ENCODE measurements at regions not wholly inside any gene's neighbourhood (a gene's known extent, or its start where the extent isn't known, plus 50 kb on each side); places are given as distances from the start of the nearest gene placed in this dataset.

DNA sequence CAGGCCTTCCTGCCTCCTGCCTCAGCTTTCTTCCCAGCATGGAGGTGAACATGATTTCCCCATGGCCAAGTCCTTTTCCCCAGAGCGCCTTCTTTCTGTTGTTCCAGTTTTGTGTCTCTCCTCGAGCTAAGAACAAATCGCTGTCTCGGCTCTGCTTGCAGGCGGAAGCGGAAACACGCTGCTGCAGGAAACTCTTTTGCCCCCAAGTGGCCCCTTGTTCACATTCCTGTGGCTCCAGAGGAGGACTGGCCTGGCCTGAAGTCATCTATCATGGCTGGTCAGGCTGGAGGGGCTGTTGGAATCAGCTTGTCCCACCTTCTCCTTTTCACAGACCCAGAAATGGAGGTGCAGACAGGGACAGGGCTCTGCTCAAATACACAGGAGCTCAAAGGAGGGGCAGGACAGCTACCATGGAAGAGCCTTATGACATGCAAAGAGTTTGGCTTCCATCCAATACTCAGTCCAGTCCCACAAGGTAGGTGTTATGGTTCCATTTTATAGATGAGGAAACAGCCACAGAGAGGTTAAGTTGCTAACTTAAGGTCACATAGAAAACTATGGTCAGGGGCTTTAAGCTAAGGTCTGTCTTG lies 182.2 kb upstream of the SYT13 start:
- Histone ChIP-seq H3K9ac (ENCODE audit: low read depth, low read length) (no peak overlapping the region), H3K36me3 (ENCODE audit: insufficient read depth, low read length) (no peaks in the 10 kb centered on the region), H3K9me3 (ENCODE audit: control insufficient read depth, insufficient read depth, low read length) (no peaks in the 10 kb centered on the region; the same call in 1 of the 2 replicates), H3K4me1 (ENCODE audit: insufficient read depth, low read length) (peaks cover 4% of the 10 kb centered on the region; the same call in 1 of the 2 replicates)

DNA sequence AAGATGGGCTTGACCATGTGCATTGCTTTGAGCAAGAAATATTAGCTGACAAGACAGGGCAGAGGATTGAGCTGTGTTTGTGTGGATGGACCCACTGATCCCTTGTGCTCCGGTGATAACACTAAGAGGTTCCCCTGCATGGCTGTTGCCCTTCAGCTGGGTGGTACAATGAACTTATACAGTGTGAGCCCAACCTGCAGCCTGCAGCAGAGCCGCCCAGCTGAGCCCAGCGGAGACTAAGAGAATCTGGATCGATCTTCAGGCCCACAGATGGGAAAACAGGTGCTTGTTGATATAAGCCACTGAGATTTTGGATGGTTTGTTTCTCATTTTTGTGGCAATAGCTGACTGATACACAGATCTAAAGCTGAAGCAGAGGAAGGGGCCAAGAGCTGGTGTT lies 177.4 kb upstream of the SYT13 start:
- no peaks in the 10 kb centered on the region; the same call in 1 of the 2 replicates for H3K9me3 ChIP-seq (ENCODE audit: control insufficient read depth, insufficient read depth, low read length)
- H3K4me1 ChIP-seq (ENCODE audit: insufficient read depth, low read length) = peaks cover 4% of the 10 kb centered on the region; the same call in 1 of the 2 replicates
- no peaks in the 10 kb centered on the region for H3K36me3 ChIP-seq (ENCODE audit: insufficient read depth, low read length)
- no peak overlapping the region for H3K9ac ChIP-seq (ENCODE audit: low read depth, low read length)

DNA sequence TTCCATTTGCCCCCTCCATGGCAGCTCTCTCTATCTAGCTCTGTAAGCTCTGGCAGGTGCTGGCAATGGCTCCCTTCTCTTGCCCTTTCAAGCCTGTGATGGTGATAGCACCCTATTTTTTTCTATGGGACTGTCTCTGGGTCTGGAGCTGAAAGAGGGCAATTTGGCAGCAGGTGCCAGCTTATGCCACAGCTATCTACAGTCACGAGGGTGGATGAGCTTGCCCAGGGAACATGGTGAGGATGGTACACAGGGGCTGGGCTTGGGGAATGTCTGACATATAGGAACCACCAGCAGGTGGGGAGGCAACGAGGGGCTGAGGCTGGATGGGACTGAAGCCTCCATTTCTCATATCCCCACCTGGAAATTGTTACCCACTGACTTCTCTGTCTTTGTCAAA lies 175.4 kb upstream of the SYT13 start:
- Histone ChIP-seq H3K9me3 (ENCODE audit: control insufficient read depth, insufficient read depth, low read length) (no peaks in the 10 kb centered on the region; the same call in 1 of the 2 replicates), H3K9ac (ENCODE audit: low read depth, low read length) (no peak overlapping the region), H3K4me1 (ENCODE audit: insufficient read depth, low read length) (no peaks in the 10 kb centered on the region), H3K36me3 (ENCODE audit: insufficient read depth, low read length) (no peaks in the 10 kb centered on the region)

DNA sequence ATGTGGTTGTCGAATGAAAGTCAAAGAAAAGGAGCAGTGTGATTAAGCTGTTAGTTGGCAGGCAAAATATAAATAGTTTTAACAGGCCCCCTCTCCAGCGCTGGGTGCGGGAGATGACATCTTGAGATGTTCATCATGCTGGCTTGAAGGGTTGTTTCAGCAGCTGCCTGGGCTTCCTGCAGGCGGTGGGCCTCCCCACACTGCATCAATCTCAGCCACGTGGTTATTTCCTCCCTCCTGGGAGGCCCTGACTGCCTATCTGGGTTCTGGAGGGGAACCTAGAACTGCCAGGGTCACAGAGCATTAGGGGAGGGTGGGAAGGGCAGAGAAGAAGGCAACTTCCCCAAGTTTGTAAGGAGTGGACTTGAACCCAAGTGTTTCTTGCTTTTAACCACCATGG lies 173.3 kb upstream of the SYT13 start:
- no peaks in the 10 kb centered on the region for H3K4me1 ChIP-seq (ENCODE audit: insufficient read depth, low read length)
- no peak overlapping the region for H3K9ac ChIP-seq (ENCODE audit: low read depth, low read length)
- H3K9me3 ChIP-seq (ENCODE audit: control insufficient read depth, insufficient read depth, low read length) = peaks cover 6% of the 10 kb centered on the region; the same call in 1 of the 2 replicates
- H3K36me3 ChIP-seq (ENCODE audit: insufficient read depth, low read length) = no peaks in the 10 kb centered on the region

DNA sequence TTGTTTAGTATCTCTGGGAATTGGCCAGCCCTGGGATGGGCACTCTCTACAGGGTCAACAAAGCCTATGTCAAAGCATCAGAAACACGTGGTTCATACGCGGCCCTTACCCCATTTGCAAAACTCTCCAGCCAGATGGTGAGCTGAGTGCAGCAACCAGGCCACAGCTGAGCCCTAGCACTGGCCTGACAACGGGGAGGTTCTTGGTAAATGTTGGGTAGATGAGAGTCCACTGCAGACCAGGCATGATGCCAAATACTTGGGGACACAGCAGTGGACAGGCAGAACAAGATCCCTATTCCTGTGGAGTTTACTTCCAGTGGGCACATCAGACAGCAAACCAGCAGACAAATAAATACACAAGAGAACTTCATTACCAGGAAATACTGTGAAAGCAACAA lies 172.1 kb upstream of the SYT13 start:
- Histone ChIP-seq H3K9ac (ENCODE audit: low read depth, low read length) (no peak overlapping the region), H3K36me3 (ENCODE audit: insufficient read depth, low read length) (no peaks in the 10 kb centered on the region)

DNA sequence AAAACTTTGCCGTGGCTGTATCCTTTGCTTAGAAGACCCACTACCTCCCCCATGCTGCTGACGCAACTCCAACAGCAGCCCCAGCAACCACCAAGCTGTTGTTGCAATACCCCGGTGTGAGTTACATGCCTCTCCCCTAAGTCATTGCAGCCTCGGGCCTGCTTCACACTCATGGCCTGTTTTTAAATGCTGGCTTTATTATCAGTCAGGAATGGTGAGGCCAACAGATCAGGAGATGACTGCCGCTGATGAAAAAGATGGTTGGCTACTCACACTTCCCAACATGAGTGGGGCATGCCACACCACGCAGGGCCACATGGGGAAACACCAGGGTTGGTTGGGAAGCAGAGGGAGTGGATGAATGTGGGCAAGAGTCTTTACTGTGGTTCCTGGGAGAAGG lies 171.5 kb upstream of the SYT13 start:
- Histone ChIP-seq H3K36me3 (ENCODE audit: insufficient read depth, low read length) (no peaks in the 10 kb centered on the region), H3K9me3 (ENCODE audit: control insufficient read depth, insufficient read depth, low read length) (peaks cover 6% of the 10 kb centered on the region; the same call in 1 of the 2 replicates), H3K9ac (ENCODE audit: low read depth, low read length) (no peak overlapping the region), H3K4me1 (ENCODE audit: insufficient read depth, low read length) (no peaks in the 10 kb centered on the region)

More for the DNA sequence above, 172.1 kb upstream of the SYT13 start:
- Histone ChIP-seq H3K4me1 (ENCODE audit: insufficient read depth, low read length) (no peaks in the 10 kb centered on the region), H3K9me3 (ENCODE audit: control insufficient read depth, insufficient read depth, low read length) (peaks cover 6% of the 10 kb centered on the region; the same call in 1 of the 2 replicates)

DNA sequence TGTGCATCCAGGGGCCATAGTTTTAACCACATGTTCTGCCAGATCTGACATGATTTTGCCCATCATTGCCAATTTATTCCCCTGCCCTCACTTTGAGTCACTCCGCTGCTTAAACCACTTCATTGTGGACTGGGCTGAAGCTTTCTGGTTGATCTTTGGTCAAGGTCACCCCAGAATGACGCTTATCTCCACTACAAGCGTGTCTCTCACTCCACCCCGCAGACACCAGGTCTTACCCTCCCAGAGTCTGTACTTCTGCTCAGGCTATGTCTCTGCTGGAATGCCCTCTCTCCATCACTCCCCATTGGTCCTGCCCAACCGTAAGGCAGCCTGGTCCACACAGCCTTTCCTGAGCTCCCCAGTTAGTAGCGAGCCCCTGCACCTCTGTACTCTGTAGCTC lies 170.5 kb upstream of the SYT13 start:
- Histone ChIP-seq H3K36me3 (ENCODE audit: insufficient read depth, low read length) (no peaks in the 10 kb centered on the region), H3K4me1 (ENCODE audit: insufficient read depth, low read length) (no peaks in the 10 kb centered on the region), H3K9ac (ENCODE audit: low read depth, low read length) (no peak overlapping the region), H3K9me3 (ENCODE audit: control insufficient read depth, insufficient read depth, low read length) (peaks cover 6% of the 10 kb centered on the region; the same call in 1 of the 2 replicates)

DNA sequence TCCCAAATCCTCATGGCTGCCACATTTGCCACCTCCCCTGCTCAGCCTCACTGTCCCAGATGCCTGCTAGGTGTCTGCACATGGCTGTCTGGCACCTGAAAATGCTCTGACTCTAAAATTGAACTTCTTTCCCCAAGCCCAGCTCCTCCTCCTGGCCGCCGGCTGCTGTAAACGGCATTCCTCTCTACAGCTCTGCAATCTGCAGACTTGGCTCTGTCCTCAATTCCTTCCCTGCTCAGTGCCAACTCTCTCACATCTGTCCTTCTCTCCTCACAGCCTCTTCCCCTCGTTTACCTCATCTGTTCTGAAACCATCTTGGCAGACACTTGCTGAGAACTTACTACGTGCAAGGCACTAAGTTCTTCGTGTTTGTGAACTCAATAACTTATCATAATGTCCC lies 169.4 kb upstream of the SYT13 start:
- no peak overlapping the region for H3K9ac ChIP-seq (ENCODE audit: low read depth, low read length)
- H3K4me1 ChIP-seq (ENCODE audit: insufficient read depth, low read length) = no peaks in the 10 kb centered on the region
- H3K36me3 ChIP-seq (ENCODE audit: insufficient read depth, low read length) = no peaks in the 10 kb centered on the region
- H3K9me3 ChIP-seq (ENCODE audit: control insufficient read depth, insufficient read depth, low read length) = peaks cover 6% of the 10 kb centered on the region; the same call in 1 of the 2 replicates

DNA sequence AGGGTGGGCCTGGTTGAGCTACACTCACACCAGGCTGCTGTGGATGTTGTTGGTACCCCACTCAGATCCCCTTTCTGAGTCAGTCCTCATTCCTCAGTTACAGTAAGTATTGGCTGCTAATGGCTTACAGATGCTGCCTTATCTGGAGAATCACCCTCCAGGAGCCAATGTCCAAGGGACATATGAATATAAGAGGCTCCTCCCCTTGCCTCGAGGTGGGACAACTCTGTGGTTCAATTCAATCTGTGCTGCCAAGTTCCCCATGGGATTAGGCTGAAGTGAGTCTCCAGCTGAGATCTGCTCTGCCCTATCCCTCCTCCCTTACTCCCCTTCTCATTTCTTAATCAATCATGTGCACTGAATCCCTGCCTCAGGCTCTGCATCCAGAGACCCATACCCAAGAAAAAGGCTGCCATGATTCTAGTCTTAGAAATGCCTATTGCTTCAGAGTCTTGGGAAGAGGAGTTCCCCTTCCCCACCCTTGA lies 168.8 kb upstream of the SYT13 start:
- Histone ChIP-seq H3K9ac (ENCODE audit: low read depth, low read length) (no peak overlapping the region), H3K36me3 (ENCODE audit: insufficient read depth, low read length) (no peaks in the 10 kb centered on the region), H3K9me3 (ENCODE audit: control insufficient read depth, insufficient read depth, low read length) (peaks cover 6% of the 10 kb centered on the region; the same call in 1 of the 2 replicates), H3K4me1 (ENCODE audit: insufficient read depth, low read length) (no peaks in the 10 kb centered on the region)

DNA sequence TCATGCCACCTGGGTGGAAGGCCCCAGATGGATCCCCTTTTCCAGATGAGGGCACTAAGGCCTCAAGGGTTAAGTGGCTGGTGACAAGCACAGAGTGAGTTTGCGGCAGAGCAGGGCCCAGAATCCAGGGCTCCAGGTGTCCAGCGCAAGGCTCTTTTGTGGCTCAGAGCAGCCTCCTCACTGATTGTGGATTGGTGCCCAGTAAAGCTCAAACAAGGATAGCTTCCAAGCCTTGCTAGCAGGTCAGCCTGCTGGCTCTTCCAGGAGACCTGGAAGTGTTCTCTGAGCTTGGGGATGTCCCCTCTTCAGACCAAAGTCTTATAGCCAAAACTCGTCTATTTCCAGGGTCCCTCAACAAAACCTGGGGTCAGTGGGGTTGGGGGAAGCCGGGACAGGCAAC lies 167.6 kb upstream of the SYT13 start:
- peaks cover 6% of the 10 kb centered on the region; the same call in 1 of the 2 replicates for H3K9me3 ChIP-seq (ENCODE audit: control insufficient read depth, insufficient read depth, low read length)
- H3K9ac ChIP-seq (ENCODE audit: low read depth, low read length) = no peak overlapping the region
- H3K36me3 ChIP-seq (ENCODE audit: insufficient read depth, low read length) = no peaks in the 10 kb centered on the region
- no peaks in the 10 kb centered on the region for H3K4me1 ChIP-seq (ENCODE audit: insufficient read depth, low read length)

DNA sequence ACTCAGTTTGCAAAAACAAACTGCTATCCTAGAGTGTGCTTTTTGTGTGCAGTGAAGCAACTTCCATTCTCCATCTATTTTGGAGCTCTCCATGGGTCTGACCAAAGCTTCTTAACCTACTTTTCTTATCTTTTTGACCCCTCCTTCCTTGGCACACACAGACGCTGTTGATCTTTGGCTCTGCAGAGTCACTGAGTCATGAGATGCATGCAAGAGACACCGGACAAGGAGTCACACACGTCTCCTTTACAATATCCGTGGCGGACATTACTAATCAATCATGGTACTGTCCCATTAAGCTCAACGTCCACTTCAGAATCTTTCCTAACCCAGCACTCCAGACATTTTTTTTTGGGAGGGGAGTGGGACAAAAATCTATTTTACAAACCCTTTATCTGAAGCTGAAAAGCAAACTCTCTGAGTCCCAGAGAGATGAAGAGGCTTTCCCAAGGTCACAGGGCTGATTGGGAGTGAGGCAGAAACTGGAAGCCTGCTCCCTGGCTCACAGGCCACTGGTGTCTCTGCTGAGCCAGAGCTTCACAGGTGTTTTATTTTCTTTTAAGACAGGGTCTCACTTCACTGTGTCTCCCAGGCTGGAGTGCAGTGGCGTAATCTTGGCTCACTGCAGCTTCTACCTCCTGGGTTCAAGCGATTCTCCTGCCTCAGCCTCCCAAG lies 165.8 kb upstream of the SYT13 start:
- Histone ChIP-seq H3K9me3 (ENCODE audit: control insufficient read depth, insufficient read depth, low read length) (peaks cover 6% of the 10 kb centered on the region; the same call in 1 of the 2 replicates), H3K9ac (ENCODE audit: low read depth, low read length) (no peak overlapping the region), H3K36me3 (ENCODE audit: insufficient read depth, low read length) (no peaks in the 10 kb centered on the region), H3K4me1 (ENCODE audit: insufficient read depth, low read length) (no peaks in the 10 kb centered on the region)

DNA sequence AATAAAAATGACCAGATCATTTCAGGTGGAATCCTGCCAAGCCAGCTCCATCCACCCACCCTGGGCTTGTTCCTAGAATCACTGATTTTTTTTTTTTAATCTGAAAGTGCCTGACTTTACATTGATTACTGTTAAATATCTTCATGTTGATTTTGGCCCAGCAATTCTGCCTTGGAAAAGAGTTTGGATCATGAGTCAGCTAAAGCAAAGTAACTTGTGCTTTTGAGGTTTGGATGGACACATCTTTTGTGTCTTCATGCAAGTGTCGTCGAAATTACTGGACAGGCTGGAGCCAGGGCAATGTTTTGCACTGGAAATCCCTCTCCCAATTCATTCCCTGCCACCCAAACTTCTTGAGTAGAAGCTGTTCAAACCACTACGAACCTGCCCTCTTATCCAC lies 164.0 kb upstream of the SYT13 start:
- peaks cover 6% of the 10 kb centered on the region; the same call in 1 of the 2 replicates for H3K9me3 ChIP-seq (ENCODE audit: control insufficient read depth, insufficient read depth, low read length)
- H3K9ac ChIP-seq (ENCODE audit: low read depth, low read length) = no peak overlapping the region
- no peaks in the 10 kb centered on the region for H3K36me3 ChIP-seq (ENCODE audit: insufficient read depth, low read length)
- no peaks in the 10 kb centered on the region for H3K4me1 ChIP-seq (ENCODE audit: insufficient read depth, low read length)

DNA sequence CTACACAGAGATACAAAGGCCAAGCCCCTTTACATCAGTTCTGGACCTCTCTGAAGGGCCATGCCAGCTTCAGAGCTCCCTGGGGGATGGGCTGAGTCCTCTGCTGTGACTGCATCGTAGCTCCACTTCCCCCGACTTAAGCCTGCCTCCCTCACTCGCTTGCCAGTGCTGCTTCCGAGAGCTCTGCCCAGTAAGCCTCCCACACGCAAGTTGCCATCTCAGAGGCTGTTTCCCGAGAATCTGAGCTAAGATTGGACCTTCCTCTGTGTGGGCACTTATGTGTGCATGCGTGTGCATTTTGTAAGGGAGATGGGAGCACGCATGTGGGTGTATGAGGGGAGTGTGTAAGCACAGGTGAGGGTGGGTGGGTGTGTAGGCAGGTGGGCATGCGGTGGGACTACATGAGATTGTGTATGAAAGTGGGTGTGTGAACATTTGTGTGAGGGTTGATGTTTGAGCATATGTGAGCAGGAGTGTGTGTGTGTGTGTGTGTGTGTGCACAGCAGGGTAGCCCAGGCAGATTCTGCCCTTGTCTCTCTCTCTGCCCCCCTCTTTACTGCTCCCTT lies 163.0 kb upstream of the SYT13 start:
- H3K9me3 ChIP-seq (ENCODE audit: control insufficient read depth, insufficient read depth, low read length) = no peaks in the 10 kb centered on the region
- no peaks in the 10 kb centered on the region for H3K36me3 ChIP-seq (ENCODE audit: insufficient read depth, low read length)
- H3K4me1 ChIP-seq (ENCODE audit: insufficient read depth, low read length) = no peaks in the 10 kb centered on the region
- no peak overlapping the region for H3K9ac ChIP-seq (ENCODE audit: low read depth, low read length)

DNA sequence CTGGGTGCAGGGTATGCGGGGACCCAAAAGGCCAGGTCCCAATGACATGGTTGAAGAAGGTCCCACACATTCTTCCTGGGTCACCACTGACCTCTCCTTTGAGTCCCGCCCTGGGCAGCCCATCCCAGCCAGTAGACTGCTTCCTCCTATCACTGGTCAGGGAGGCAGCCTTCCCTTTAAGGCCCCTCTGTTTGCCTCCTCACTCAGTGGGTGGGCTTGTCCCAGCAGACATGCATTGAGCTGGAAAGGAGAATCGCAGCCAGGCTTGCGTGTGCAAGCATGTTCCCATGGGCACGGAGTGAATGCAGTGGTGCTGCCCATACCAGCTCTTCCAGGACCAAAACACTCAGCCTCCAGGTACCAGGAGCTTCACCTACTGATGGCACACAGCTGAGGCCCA lies 162.4 kb upstream of the SYT13 start:
- Histone ChIP-seq H3K9ac (ENCODE audit: low read depth, low read length) (no peak overlapping the region), H3K9me3 (ENCODE audit: control insufficient read depth, insufficient read depth, low read length) (no peaks in the 10 kb centered on the region)

DNA sequence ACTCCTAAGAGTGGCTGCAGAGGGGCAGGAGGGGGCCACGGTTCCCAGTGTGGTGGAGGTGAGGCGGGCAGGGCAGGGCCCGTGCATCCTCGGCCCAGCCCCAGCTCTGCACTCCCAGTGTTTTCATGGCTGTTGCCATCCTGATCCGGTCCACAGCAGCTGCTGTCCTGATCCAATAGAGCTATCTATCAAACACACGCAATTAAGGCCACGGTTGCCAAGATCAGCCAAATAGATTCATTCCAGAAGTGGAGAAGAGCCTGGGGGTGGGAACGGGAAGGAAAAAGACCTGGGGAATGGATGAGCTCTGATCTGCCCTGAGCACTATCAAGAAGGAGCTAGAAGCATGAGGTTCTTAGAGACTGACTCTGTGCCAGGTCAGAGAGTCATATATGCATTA lies 160.9 kb upstream of the SYT13 start:
- no peaks in the 10 kb centered on the region for H3K36me3 ChIP-seq (ENCODE audit: insufficient read depth, low read length)
- H3K9ac ChIP-seq (ENCODE audit: low read depth, low read length) = no peak overlapping the region

More for the DNA sequence above, 162.4 kb upstream of the SYT13 start:
- Histone ChIP-seq H3K4me1 (ENCODE audit: insufficient read depth, low read length) (no peaks in the 10 kb centered on the region), H3K36me3 (ENCODE audit: insufficient read depth, low read length) (no peaks in the 10 kb centered on the region)

More for the DNA sequence above, 160.9 kb upstream of the SYT13 start:
- Histone ChIP-seq H3K4me1 (ENCODE audit: insufficient read depth, low read length) (no peaks in the 10 kb centered on the region), H3K9me3 (ENCODE audit: control insufficient read depth, insufficient read depth, low read length) (no peaks in the 10 kb centered on the region)
